Vagina (tissue), 2 donors: ENCODE measurements at regions not wholly inside any gene's neighbourhood (a gene's known extent, or its start where the extent isn't known, plus 50 kb on each side); places are given as distances from the start of the nearest gene placed in this dataset.

Experiments used
- CTCF ChIP-seq, 3 experiments: fragments of 450-650 bp in 2 of 3; fragments of 200-600 bp in 1 of 3; sonication (generic) in 1 of 3; IDR thresholded peaks; one replicate each; pipeline ENCODE4 v1.5.1; 2017 to 2019; ENCODE audit warnings: antibody characterized with exemption in 3 of 3, mild to moderate bottlenecking in 2 of 3, moderate library complexity in 2 of 3
- POLR2A ChIP-seq, 2 donors: fragments of 450-650 bp; IDR thresholded peaks; one replicate each; pipeline ENCODE4 v1.6.1; 2017; ENCODE audit warnings: antibody characterized with exemption in 2 of 2, mild to moderate bottlenecking in 2 of 2, moderate library complexity in 2 of 2
- POLR2AphosphoS5 ChIP-seq, 2 donors: sonication (generic); formaldehyde crosslinking; IDR thresholded peaks; one replicate each; pipeline ENCODE4 v1.9.0; 2017; ENCODE audit warnings: antibody characterized with exemption in 2 of 2, mild to moderate bottlenecking in 2 of 2, low read depth in 1 of 2; ENCODE audit not compliant: insufficient read depth in 1 of 2

GRCh38 chr12:107386569-107386968 lies 293.2 kb upstream of the CRY1 start:
- TF ChIP-seq CTCF (IDR thresholded peaks at IDR 0.05) (no peak), POLR2A (IDR thresholded peaks at IDR 0.05) (no peak), POLR2AphosphoS5 (IDR thresholded peaks at IDR 0.05; ENCODE audit: insufficient read depth in 1 of 2, low read depth in 1 of 2) (no peak)
